ENCODE measurements at regions not wholly inside any gene's neighbourhood (a gene's known extent, or its start where the extent isn't known, plus 50 kb on each side); places are given as distances from the start of the nearest gene placed in this dataset.

- no peak overlapping the region for H3K4me3 ChIP-seq (ENCODE audit: low read depth, low read length)
- no peak overlapping the region for H3K14ac ChIP-seq (ENCODE audit: low read length)
- H3K4me2 ChIP-seq (ENCODE audit: low read length): no peak overlapping the region
- no peak overlapping the region for H3K23ac ChIP-seq (ENCODE audit: low read length)
- no peaks in the 10 kb centered on the region for H3K36me3 ChIP-seq (ENCODE audit: control insufficient read depth in 1 of 2, insufficient read depth in 2 of 2, low read length in 2 of 2)
- no peak overlapping the region for H2BK120ac ChIP-seq (ENCODE audit: insufficient read depth, low read length, poor library complexity)
- H3K9ac ChIP-seq (ENCODE audit: low read length): no peak overlapping the region
- no peak for DNase-seq
- H3K4me1 ChIP-seq (ENCODE audit: control insufficient read depth in 1 of 2, insufficient read depth in 2 of 2, low read length in 2 of 2): no peaks in the 10 kb centered on the region
- no peaks in the 10 kb centered on the region for H3K79me1 ChIP-seq (ENCODE audit: low read length)
- H2BK5ac ChIP-seq (ENCODE audit: low read depth, low read length, poor library complexity): no peak overlapping the region
- no peak overlapping the region for H3K4ac ChIP-seq (ENCODE audit: low read depth, low read length)
- no peak overlapping the region for H4K8ac ChIP-seq (ENCODE audit: low read depth, low read length)
- no peak overlapping the region for H4K12ac ChIP-seq (ENCODE audit: low read depth, low read length)
- no peaks in the 10 kb centered on the region for H3K27me3 ChIP-seq (ENCODE audit: insufficient read depth, low read length)
- no peaks in the 10 kb centered on the region for H3K79me2 ChIP-seq (ENCODE audit: control insufficient read depth, insufficient read depth, low read length, poor library complexity)
- H3K18ac ChIP-seq (ENCODE audit: low read length): no peak overlapping the region
- no peak overlapping the region for H2BK12ac ChIP-seq (ENCODE audit: low read length)
- no peak overlapping the region for H4K91ac ChIP-seq (ENCODE audit: low read depth, low read length)
- no peak overlapping the region for H2AFZ ChIP-seq (ENCODE audit: insufficient read depth, low read length, poor library complexity)
- WGBS (ENCODE audit: extremely low coverage, insufficient coverage, insufficient read length): no CpG with 5 or more reads among the region's 4 CpGs
- no peak overlapping the region for H2AK5ac ChIP-seq (ENCODE audit: low read length)
- H3K9me3 ChIP-seq (ENCODE audit: insufficient read depth, low read depth, low read length): no peaks in the 10 kb centered on the region
- H3K27ac ChIP-seq (ENCODE audit: low read depth, low read length): no peak overlapping the region
These were observed 2173.5 kb upstream of the AGA start for GRCh38 chr4:179615704-179616103.

DNA sequence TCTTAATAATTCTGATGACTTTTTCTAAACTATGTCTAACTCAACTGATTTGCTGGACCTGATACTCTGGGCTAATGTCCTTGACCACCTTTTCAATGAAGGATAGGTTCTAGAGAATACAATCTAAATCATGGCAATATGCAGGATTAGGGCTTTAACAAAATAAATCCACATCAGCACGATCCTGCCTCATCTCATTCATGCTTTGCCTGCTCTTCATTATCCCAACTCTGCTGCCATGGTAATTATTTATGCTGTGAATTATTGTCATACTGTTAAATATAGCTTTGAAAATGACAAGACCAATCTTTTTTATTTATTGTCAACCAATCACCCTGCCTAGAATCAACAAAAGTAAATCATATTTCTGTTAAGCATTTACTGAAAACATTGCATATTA lies 2176.7 kb upstream of the AGA start:
- no peak overlapping the region for H4K8ac ChIP-seq (ENCODE audit: low read depth, low read length)
- no peaks in the 10 kb centered on the region for H3K36me3 ChIP-seq (ENCODE audit: control insufficient read depth in 1 of 2, insufficient read depth in 2 of 2, low read length in 2 of 2)
- no peak overlapping the region for H3K23ac ChIP-seq (ENCODE audit: low read length)
- no peaks in the 10 kb centered on the region for H3K79me2 ChIP-seq (ENCODE audit: control insufficient read depth, insufficient read depth, low read length, poor library complexity)
- H3K9me3 ChIP-seq (ENCODE audit: insufficient read depth, low read depth, low read length): no peaks in the 10 kb centered on the region
- no peaks in the 10 kb centered on the region for H3K4me1 ChIP-seq (ENCODE audit: control insufficient read depth in 1 of 2, insufficient read depth in 2 of 2, low read length in 2 of 2)
- no peak overlapping the region for H3K4me3 ChIP-seq (ENCODE audit: low read depth, low read length)
- H3K18ac ChIP-seq (ENCODE audit: low read length): no peak overlapping the region
- no peak overlapping the region for H2BK120ac ChIP-seq (ENCODE audit: insufficient read depth, low read length, poor library complexity)
- no peak overlapping the region for H2BK12ac ChIP-seq (ENCODE audit: low read length)
- WGBS (ENCODE audit: extremely low coverage, insufficient coverage, insufficient read length): no CpG with 5 or more reads among the region's 1 CpG
- H4K91ac ChIP-seq (ENCODE audit: low read depth, low read length): no peak overlapping the region
- H3K79me1 ChIP-seq (ENCODE audit: low read length): no peaks in the 10 kb centered on the region
- no peak overlapping the region for H2AFZ ChIP-seq (ENCODE audit: insufficient read depth, low read length, poor library complexity)
- H3K4ac ChIP-seq (ENCODE audit: low read depth, low read length): no peak overlapping the region
- H3K27ac ChIP-seq (ENCODE audit: low read depth, low read length): no peak overlapping the region
- no peak overlapping the region for H4K12ac ChIP-seq (ENCODE audit: low read depth, low read length)
- H2AK5ac ChIP-seq (ENCODE audit: low read length): no peak overlapping the region
- no peak overlapping the region for H2BK5ac ChIP-seq (ENCODE audit: low read depth, low read length, poor library complexity)
- H3K14ac ChIP-seq (ENCODE audit: low read length): no peak overlapping the region
- H3K9ac ChIP-seq (ENCODE audit: low read length): no peak overlapping the region
- H3K27me3 ChIP-seq (ENCODE audit: insufficient read depth, low read length): no peaks in the 10 kb centered on the region
- no peak overlapping the region for H3K4me2 ChIP-seq (ENCODE audit: low read length)
- DNase-seq: no peak

DNA sequence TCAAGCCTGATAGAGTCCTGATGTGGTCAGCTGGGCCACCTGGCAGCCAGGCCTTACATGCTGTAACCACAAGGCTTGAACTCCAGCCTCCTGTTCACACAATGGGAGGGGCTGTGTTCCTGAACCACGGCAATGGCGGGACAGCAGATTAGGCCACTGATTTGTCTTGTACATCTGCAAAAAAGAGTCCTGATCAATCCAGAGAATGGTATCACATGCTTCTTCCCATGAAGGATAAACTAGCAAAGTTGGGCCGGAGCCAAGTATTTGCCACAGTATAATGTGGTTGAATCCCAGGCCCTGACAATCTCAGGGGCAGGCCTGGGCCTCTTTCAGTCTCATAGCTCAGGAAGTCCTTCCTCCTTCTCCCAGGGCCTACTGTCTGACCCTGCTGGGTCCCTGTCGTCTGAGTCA lies 2182.5 kb upstream of the AGA start:
- no peak for DNase-seq
- H2AFZ ChIP-seq (ENCODE audit: insufficient read depth, low read length, poor library complexity): no peak overlapping the region
- no CpG with 5 or more reads among the region's 4 CpGs for WGBS (ENCODE audit: extremely low coverage, insufficient coverage, insufficient read length)

GRCh38 chr4:179625406-179625805 lies 2183.2 kb upstream of the AGA start:
- peaks cover 3 to 4% of the 10 kb centered on the region in 2 experiments for H3K4me1 ChIP-seq (ENCODE audit: control insufficient read depth in 1 of 2, insufficient read depth in 2 of 2, low read length in 2 of 2)
- H2AK5ac ChIP-seq (ENCODE audit: low read length): no peak overlapping the region
- DNase-seq: no peak
- no peak overlapping the region for H4K12ac ChIP-seq (ENCODE audit: low read depth, low read length)
- no peak overlapping the region for H3K27ac ChIP-seq (ENCODE audit: low read depth, low read length)
- H3K79me2 ChIP-seq (ENCODE audit: control insufficient read depth, insufficient read depth, low read length, poor library complexity): no peaks in the 10 kb centered on the region
- H4K91ac ChIP-seq (ENCODE audit: low read depth, low read length): no peak overlapping the region
- no peaks in the 10 kb centered on the region for H3K27me3 ChIP-seq (ENCODE audit: insufficient read depth, low read length)
- H2AFZ ChIP-seq (ENCODE audit: insufficient read depth, low read length, poor library complexity): no peak overlapping the region
- H3K4me2 ChIP-seq (ENCODE audit: low read length): no peak overlapping the region
- H3K23ac ChIP-seq (ENCODE audit: low read length): no peak overlapping the region
- no peak overlapping the region for H2BK120ac ChIP-seq (ENCODE audit: insufficient read depth, low read length, poor library complexity)
- H3K79me1 ChIP-seq (ENCODE audit: low read length): no peaks in the 10 kb centered on the region
- no peak overlapping the region for H2BK5ac ChIP-seq (ENCODE audit: low read depth, low read length, poor library complexity)
- H3K9me3 ChIP-seq (ENCODE audit: insufficient read depth, low read depth, low read length): no peaks in the 10 kb centered on the region
- no peak overlapping the region for H3K18ac ChIP-seq (ENCODE audit: low read length)
- WGBS (ENCODE audit: extremely low coverage, insufficient coverage, insufficient read length): no CpG with 5 or more reads among the region's 1 CpG
- no peak overlapping the region for H3K9ac ChIP-seq (ENCODE audit: low read length)
- no peak overlapping the region for H3K4me3 ChIP-seq (ENCODE audit: low read depth, low read length)
- no peak overlapping the region for H3K14ac ChIP-seq (ENCODE audit: low read length)
- H3K36me3 ChIP-seq (ENCODE audit: control insufficient read depth in 1 of 2, insufficient read depth in 2 of 2, low read length in 2 of 2): no peaks in the 10 kb centered on the region
- no peak overlapping the region for H4K8ac ChIP-seq (ENCODE audit: low read depth, low read length)
- no peak overlapping the region for H3K4ac ChIP-seq (ENCODE audit: low read depth, low read length)
- no peak overlapping the region for H2BK12ac ChIP-seq (ENCODE audit: low read length)

More for the DNA sequence above, 2182.5 kb upstream of the AGA start:
- no peak overlapping the region for H3K27ac ChIP-seq (ENCODE audit: low read depth, low read length)
- H3K18ac ChIP-seq (ENCODE audit: low read length): no peak overlapping the region
- H3K4ac ChIP-seq (ENCODE audit: low read depth, low read length): no peak overlapping the region
- H2BK120ac ChIP-seq (ENCODE audit: insufficient read depth, low read length, poor library complexity): no peak overlapping the region
- H2BK5ac ChIP-seq (ENCODE audit: low read depth, low read length, poor library complexity): peak overlapping the region; percentile 2
- no peaks in the 10 kb centered on the region for H3K79me1 ChIP-seq (ENCODE audit: low read length)
- H3K36me3 ChIP-seq (ENCODE audit: control insufficient read depth in 1 of 2, insufficient read depth in 2 of 2, low read length in 2 of 2): no peaks in the 10 kb centered on the region
- H3K79me2 ChIP-seq (ENCODE audit: control insufficient read depth, insufficient read depth, low read length, poor library complexity): no peaks in the 10 kb centered on the region
- H3K4me3 ChIP-seq (ENCODE audit: low read depth, low read length): no peak overlapping the region
- H3K23ac ChIP-seq (ENCODE audit: low read length): no peak overlapping the region
- peaks cover 3 to 4% of the 10 kb centered on the region in 2 experiments for H3K4me1 ChIP-seq (ENCODE audit: control insufficient read depth in 1 of 2, insufficient read depth in 2 of 2, low read length in 2 of 2)
- no peak overlapping the region for H3K14ac ChIP-seq (ENCODE audit: low read length)
- H3K27me3 ChIP-seq (ENCODE audit: insufficient read depth, low read length): no peaks in the 10 kb centered on the region
- no peak overlapping the region for H3K4me2 ChIP-seq (ENCODE audit: low read length)
- no peak overlapping the region for H2AK5ac ChIP-seq (ENCODE audit: low read length)
- H3K9me3 ChIP-seq (ENCODE audit: insufficient read depth, low read depth, low read length): no peaks in the 10 kb centered on the region
- H4K12ac ChIP-seq (ENCODE audit: low read depth, low read length): no peak overlapping the region
- H4K8ac ChIP-seq (ENCODE audit: low read depth, low read length): peak overlapping the region; percentile 17
- no peak overlapping the region for H2BK12ac ChIP-seq (ENCODE audit: low read length)
- no peak overlapping the region for H3K9ac ChIP-seq (ENCODE audit: low read length)
- no peak overlapping the region for H4K91ac ChIP-seq (ENCODE audit: low read depth, low read length)
